WERI-Rb-1 (cell line): ENCODE measurements at regions not wholly inside any gene's neighbourhood (a gene's known extent, or its start where the extent isn't known, plus 50 kb on each side); places are given as distances from the start of the nearest gene placed in this dataset.

Experiments
- DNase-seq: peaks from one replicate; pipeline ENCODE4 v3.0.0-alpha.2; 2020
- H3K27ac ChIP-seq: fragments of 250-450 bp; sonication (Bioruptor Pico); 2 replicates; pipeline ENCODE4 v1.5.1; 2020; ENCODE audit warnings: mild to moderate bottlenecking, moderate library complexity
- H3K27me3 ChIP-seq: fragments of 250-450 bp; sonication (Bioruptor Pico); 2 replicates; pipeline ENCODE4 v1.5.1; 2021; ENCODE audit warnings: mild to moderate bottlenecking, low read depth, moderate library complexity; ENCODE audit not compliant: insufficient read depth, severe bottlenecking
- H3K36me3 ChIP-seq: fragments of 250-450 bp; sonication (Bioruptor Pico); 2 replicates; pipeline ENCODE4 v1.5.1; 2020; ENCODE audit warnings: mild to moderate bottlenecking, moderate library complexity
- H3K4me3 ChIP-seq: 2 replicates; pipeline ENCODE4 v1.5.1; 2011; ENCODE audit warnings: low read depth, mild to moderate bottlenecking, control low read depth, low read length
- H3K9me3 ChIP-seq: fragments of 250-450 bp; sonication (Bioruptor Pico); 2 replicates; pipeline ENCODE4 v1.5.1; 2021; ENCODE audit warnings: mild to moderate bottlenecking, moderate library complexity; ENCODE audit not compliant: severe bottlenecking
- TF ChIP-seq, protein P1 (sequence below): IDR thresholded peaks from 2 replicates; pipeline ENCODE4 v1.5.1; 2011; ENCODE audit warnings: low read depth, mild to moderate bottlenecking, control low read depth, inconsistent platforms, low read length

DNA sequence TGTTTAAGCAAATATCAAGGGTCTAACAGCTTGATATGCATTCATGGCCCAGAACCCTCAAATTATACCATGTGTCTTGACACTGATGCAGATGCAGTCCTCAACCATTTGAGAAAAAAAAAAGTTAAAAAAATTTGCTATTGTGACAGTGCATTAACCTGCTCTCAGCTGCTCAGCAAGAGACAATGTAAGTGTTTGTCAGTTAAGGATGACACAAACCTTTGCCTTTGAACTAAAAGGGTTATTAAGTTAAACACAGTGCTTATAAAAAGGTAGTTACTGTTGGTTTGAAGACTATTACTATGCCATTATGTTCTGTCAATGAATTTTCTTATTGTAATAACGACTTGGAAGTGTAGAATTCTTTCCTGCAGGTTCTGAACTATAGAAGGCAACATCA lies 655.6 kb upstream of the NEGR1 start:
- no peak for DNase-seq
- no peaks in the 10 kb centered on the region for H3K27me3 ChIP-seq
- TF ChIP-seq, protein P1, sequence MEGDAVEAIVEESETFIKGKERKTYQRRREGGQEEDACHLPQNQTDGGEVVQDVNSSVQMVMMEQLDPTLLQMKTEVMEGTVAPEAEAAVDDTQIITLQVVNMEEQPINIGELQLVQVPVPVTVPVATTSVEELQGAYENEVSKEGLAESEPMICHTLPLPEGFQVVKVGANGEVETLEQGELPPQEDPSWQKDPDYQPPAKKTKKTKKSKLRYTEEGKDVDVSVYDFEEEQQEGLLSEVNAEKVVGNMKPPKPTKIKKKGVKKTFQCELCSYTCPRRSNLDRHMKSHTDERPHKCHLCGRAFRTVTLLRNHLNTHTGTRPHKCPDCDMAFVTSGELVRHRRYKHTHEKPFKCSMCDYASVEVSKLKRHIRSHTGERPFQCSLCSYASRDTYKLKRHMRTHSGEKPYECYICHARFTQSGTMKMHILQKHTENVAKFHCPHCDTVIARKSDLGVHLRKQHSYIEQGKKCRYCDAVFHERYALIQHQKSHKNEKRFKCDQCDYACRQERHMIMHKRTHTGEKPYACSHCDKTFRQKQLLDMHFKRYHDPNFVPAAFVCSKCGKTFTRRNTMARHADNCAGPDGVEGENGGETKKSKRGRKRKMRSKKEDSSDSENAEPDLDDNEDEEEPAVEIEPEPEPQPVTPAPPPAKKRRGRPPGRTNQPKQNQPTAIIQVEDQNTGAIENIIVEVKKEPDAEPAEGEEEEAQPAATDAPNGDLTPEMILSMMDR = no peak

DNA sequence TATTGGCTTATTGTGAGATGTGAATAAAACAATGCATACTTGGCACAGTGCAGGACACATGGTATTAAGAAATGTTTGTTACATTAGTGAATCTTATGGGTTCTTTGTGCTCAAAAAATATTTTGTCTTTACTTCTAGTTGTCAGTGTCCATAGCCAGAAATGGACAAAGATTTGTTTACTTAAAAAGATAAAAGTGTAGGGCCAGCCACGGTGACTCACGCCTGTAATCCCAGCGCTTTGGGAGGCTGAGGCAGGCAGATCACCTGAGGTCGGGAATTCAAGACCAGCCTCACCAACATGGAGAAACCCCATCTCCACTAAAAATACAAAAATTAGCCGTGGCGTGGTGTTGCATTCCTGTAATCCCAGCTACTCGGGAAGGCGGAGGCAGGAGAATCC lies 654.6 kb upstream of the NEGR1 start:
- Histone ChIP-seq H3K36me3 (no peaks in the 10 kb centered on the region), H3K27me3 (no peaks in the 10 kb centered on the region), H3K9me3 (no peaks in the 10 kb centered on the region), H3K4me3 (no peak overlapping the region), H3K27ac (no peak overlapping the region)
- TF ChIP-seq, protein P1 = no peak
- DNase-seq = no peak

More for the DNA sequence above, 655.6 kb upstream of the NEGR1 start:
- H3K4me3 ChIP-seq = no peak overlapping the region
- no peaks in the 10 kb centered on the region for H3K9me3 ChIP-seq
- no peak overlapping the region for H3K27ac ChIP-seq
- no peaks in the 10 kb centered on the region for H3K36me3 ChIP-seq

DNA sequence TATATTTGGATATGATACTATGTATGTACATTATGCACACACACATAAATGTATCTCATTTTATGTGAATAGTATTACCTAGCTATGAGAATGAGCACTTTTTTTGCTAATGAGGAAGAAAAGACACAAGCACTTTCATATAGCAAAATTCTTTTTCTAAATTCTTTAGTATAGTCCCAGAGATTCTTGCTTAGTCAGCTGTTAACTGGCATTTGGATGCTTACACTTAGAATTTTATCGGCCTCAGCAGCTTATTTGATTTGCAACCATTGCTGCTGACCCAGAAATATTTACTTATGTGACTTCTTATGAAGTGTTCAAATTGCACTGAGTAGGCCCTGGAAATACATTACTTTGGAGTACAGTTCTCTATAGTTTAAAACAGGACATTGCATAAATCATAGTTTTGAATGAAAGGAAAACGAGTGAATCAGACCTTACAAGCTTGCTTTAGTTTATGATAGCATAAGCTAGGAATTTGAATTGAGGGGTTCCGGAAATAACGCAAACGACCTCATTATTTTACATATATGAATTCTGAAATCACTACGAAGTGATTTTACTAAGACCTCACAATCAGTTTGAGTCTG lies 653.9 kb upstream of the NEGR1 start:
- Histone ChIP-seq H3K4me3 (no peak overlapping the region), H3K27me3 (no peaks in the 10 kb centered on the region), H3K27ac (no peak overlapping the region), H3K36me3 (no peaks in the 10 kb centered on the region), H3K9me3 (no peaks in the 10 kb centered on the region)
- TF ChIP-seq, protein P1 = no peak
- DNase-seq = no peak

DNA sequence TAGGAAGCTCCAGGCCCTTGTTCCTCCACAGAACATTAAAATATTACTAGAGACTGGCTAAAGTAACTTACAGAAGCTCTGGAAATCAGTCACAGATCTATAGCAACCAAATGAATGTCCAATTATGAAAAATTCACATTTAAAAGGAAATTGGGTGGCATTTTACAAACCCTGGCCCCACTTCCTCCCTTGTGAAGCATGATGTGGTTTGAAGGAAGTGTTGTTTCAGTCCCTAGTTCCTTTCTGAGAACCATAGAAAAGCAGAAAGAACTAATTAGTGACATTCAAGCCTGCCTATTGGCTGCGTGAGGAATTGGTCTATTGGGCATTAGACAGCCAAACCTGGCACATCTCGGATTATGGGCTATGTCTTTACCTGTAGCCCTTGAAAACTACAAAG lies 649.7 kb upstream of the NEGR1 start:
- no peaks in the 10 kb centered on the region for H3K27me3 ChIP-seq
- H3K9me3 ChIP-seq = no peaks in the 10 kb centered on the region
- no peak overlapping the region for H3K4me3 ChIP-seq
- no peak for DNase-seq
- TF ChIP-seq, protein P1 = no peak
- H3K36me3 ChIP-seq = no peaks in the 10 kb centered on the region
- H3K27ac ChIP-seq = no peak overlapping the region

DNA sequence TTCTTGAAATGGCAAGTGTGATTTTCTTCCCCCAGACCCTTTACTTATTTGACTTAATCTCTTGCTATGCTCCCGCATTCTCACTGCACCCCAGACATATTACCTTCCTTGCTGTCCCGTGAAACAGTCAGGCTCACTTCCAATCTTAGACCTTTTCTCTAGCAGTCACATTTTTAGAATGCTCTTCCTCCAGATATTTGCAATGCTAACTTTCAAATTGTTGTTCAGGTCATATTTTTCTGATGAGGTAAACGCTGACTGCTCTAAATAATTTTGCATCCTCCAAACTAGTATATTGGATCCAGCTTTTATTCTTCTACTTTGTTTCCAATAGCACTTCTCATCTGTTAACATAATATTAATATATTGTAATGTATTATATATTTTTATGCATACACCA lies 648.2 kb upstream of the NEGR1 start:
- Histone ChIP-seq H3K36me3 (no peaks in the 10 kb centered on the region), H3K27me3 (no peaks in the 10 kb centered on the region), H3K27ac (no peak overlapping the region), H3K4me3 (no peak overlapping the region), H3K9me3 (no peaks in the 10 kb centered on the region)
- no peak for DNase-seq
- TF ChIP-seq, protein P1 = no peak

DNA sequence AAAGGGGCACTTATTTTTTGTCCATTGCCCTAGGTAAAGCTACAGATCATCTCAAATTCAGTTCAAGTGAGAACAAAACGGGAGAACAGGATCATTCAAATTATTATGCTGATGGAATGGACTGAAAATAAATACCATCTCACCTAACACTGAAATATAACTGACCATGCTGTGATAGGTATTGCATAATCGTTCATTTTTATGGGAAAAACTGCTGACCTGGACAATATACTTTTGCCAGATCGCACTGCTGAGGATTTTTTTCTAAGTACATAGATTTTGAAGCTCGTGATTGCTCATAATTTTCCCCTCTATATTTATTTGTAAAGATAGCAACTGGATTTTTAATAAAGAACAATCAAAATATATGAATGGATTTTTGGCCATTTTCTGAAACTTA lies 636.6 kb upstream of the NEGR1 start:
- H3K27me3 ChIP-seq = no peaks in the 10 kb centered on the region
- TF ChIP-seq, protein P1 = no peak
- DNase-seq = no peak
- H3K27ac ChIP-seq = no peak overlapping the region
- no peaks in the 10 kb centered on the region for H3K9me3 ChIP-seq
- H3K4me3 ChIP-seq = no peak overlapping the region
- no peaks in the 10 kb centered on the region for H3K36me3 ChIP-seq
